Duodenal mucosa (tissue), 2 donors: ENCODE measurements at regions not wholly inside any gene's neighbourhood (a gene's known extent, or its start where the extent isn't known, plus 50 kb on each side); places are given as distances from the start of the nearest gene placed in this dataset.

Source experiments
- H3K27ac ChIP-seq: one replicate; pipeline ENCODE4 v1.7.0; 2013; ENCODE audit warnings: low read depth, low read length
- H3K27me3 ChIP-seq, 2 donors: one replicate each; pipeline ENCODE4 v1.7.0; 2013; ENCODE audit warnings: low read length in 2 of 2, control low read depth in 1 of 2; ENCODE audit not compliant: insufficient read depth in 2 of 2, control insufficient read depth in 1 of 2
- H3K36me3 ChIP-seq, 2 donors: one replicate each; pipeline ENCODE4 v1.7.0; 2013; ENCODE audit warnings: low read length in 2 of 2, control low read depth in 1 of 2; ENCODE audit not compliant: insufficient read depth in 2 of 2, control insufficient read depth in 1 of 2
- H3K4me1 ChIP-seq, 2 donors: one replicate each; pipeline ENCODE4 v1.7.0; 2013; ENCODE audit warnings: low read length in 2 of 2, control low read depth in 1 of 2; ENCODE audit not compliant: insufficient read depth in 2 of 2, control insufficient read depth in 1 of 2
- H3K4me3 ChIP-seq, 2 donors: one replicate each; pipeline ENCODE4 v1.7.0; 2013; ENCODE audit warnings: low read length in 2 of 2, low read depth in 1 of 2
- H3K9ac ChIP-seq, 2 donors: one replicate each; pipeline ENCODE4 v1.7.0; 2013; ENCODE audit warnings: low read length in 2 of 2, low read depth in 1 of 2
- H3K9me3 ChIP-seq, 2 donors: one replicate each; pipeline ENCODE4 v1.7.0; 2013; ENCODE audit warnings: low read length in 2 of 2, control low read depth in 1 of 2; ENCODE audit not compliant: control insufficient read depth in 1 of 2

GRCh38 chr5:121516997-121517396 is 334.7 kb upstream of the FTMT start:
- Histone ChIP-seq H3K27me3 (no peaks in the 10 kb centered on the region), H3K4me1 (no peaks in the 10 kb centered on the region), H3K9ac (no peak overlapping the region), H3K27ac (no peak overlapping the region), H3K36me3 (no peaks in the 10 kb centered on the region), H3K9me3 (no peaks in the 10 kb centered on the region), H3K4me3 (no peak overlapping the region)

DNA sequence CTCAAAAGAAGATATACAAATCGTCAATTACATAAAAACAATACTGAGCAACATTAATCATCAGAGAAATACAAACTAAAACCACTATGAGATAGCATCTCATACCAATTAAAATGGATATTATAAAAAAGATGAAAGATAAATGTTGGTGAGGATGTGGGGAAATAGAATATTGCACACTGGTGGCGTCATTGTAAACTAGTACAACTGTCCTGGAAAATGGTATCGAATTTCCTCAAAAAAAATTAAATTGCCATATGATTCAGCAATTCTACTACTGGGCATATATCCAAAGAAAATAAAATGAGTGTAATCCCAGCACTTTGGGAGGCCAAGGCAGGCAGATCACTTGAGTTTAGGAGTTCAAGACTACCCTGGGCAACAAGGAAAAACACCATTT is 326.0 kb upstream of the FTMT start:
- Histone ChIP-seq H3K9ac (no peak overlapping the region), H3K36me3 (no peaks in the 10 kb centered on the region), H3K9me3 (peaks cover 0 to 5% of the 10 kb centered on the region in 2 donors), H3K27me3 (no peaks in the 10 kb centered on the region), H3K4me1 (no peaks in the 10 kb centered on the region), H3K27ac (no peak overlapping the region), H3K4me3 (no peak overlapping the region)

DNA sequence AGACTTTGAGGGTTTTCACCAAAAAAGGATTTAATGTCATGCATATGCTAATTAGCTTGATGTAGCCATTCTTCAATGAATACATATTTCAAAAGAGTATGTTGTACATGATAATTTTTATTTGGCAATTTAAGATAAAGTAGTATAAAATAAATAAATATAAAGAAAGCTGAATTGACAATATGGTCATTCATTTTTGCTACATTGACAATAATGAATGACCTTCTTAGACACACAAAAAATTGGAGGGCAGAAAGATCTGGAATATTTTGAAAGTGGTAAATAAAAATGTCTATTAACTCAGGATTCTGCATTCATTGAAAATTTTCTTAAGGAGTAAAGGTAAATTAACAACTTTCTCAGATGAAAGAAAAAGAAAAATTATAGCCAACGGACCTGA is 324.8 kb upstream of the FTMT start:
- Histone ChIP-seq H3K27me3 (no peaks in the 10 kb centered on the region), H3K36me3 (no peaks in the 10 kb centered on the region), H3K4me3 (no peak overlapping the region), H3K4me1 (no peaks in the 10 kb centered on the region), H3K9me3 (peaks cover 0 to 5% of the 10 kb centered on the region in 2 donors), H3K9ac (no peak overlapping the region), H3K27ac (no peak overlapping the region)

- Histone ChIP-seq H3K4me3 (no peak overlapping the region), H3K27me3 (no peaks in the 10 kb centered on the region), H3K4me1 (no peaks in the 10 kb centered on the region), H3K9ac (no peak overlapping the region), H3K27ac (no peak overlapping the region), H3K9me3 (no peaks in the 10 kb centered on the region), H3K36me3 (no peaks in the 10 kb centered on the region)
Measured at GRCh38 chr5:121533814-121534213, 317.9 kb upstream of the FTMT start.

- Histone ChIP-seq H3K4me3 (no peak overlapping the region), H3K27ac (no peak overlapping the region), H3K36me3 (no peaks in the 10 kb centered on the region), H3K27me3 (no peaks in the 10 kb centered on the region), H3K9ac (no peak overlapping the region), H3K9me3 (no peaks in the 10 kb centered on the region), H3K4me1 (no peaks in the 10 kb centered on the region)
Measured at GRCh38 chr5:121550989-121551388, 300.7 kb upstream of the FTMT start.

- Histone ChIP-seq H3K4me1 (no peaks in the 10 kb centered on the region), H3K9ac (no peak overlapping the region), H3K36me3 (no peaks in the 10 kb centered on the region), H3K9me3 (peaks cover 0 to 8% of the 10 kb centered on the region in 2 donors), H3K4me3 (no peak overlapping the region), H3K27ac (no peak overlapping the region), H3K27me3 (no peaks in the 10 kb centered on the region)
Measured at GRCh38 chr5:121559832-121560231, 291.9 kb upstream of the FTMT start.

GRCh38 chr5:121572061-121572460 is 279.6 kb upstream of the FTMT start:
- no peak overlapping the region for H3K9ac ChIP-seq
- no peaks in the 10 kb centered on the region for H3K9me3 ChIP-seq
- H3K36me3 ChIP-seq, result no peaks in the 10 kb centered on the region
- H3K27me3 ChIP-seq, result no peaks in the 10 kb centered on the region
- H3K4me3 ChIP-seq, result no peak overlapping the region
- no peak overlapping the region for H3K27ac ChIP-seq
- no peaks in the 10 kb centered on the region for H3K4me1 ChIP-seq

GRCh38 chr5:121573721-121574382 is 277.8 kb upstream of the FTMT start:
- Histone ChIP-seq H3K4me1 (no peaks in the 10 kb centered on the region), H3K4me3 (no peak overlapping the region), H3K9ac (no peak overlapping the region), H3K27ac (no peak overlapping the region), H3K36me3 (no peaks in the 10 kb centered on the region), H3K9me3 (peaks cover 0 to 3% of the 10 kb centered on the region in 2 donors), H3K27me3 (no peaks in the 10 kb centered on the region)

- Histone ChIP-seq H3K9ac (no peak overlapping the region), H3K9me3 (peaks cover 0 to 3% of the 10 kb centered on the region in 2 donors), H3K27me3 (no peaks in the 10 kb centered on the region), H3K4me3 (no peak overlapping the region), H3K4me1 (no peaks in the 10 kb centered on the region), H3K36me3 (no peaks in the 10 kb centered on the region), H3K27ac (no peak overlapping the region)
Measured at GRCh38 chr5:121581588-121581987, 270.1 kb upstream of the FTMT start.

DNA sequence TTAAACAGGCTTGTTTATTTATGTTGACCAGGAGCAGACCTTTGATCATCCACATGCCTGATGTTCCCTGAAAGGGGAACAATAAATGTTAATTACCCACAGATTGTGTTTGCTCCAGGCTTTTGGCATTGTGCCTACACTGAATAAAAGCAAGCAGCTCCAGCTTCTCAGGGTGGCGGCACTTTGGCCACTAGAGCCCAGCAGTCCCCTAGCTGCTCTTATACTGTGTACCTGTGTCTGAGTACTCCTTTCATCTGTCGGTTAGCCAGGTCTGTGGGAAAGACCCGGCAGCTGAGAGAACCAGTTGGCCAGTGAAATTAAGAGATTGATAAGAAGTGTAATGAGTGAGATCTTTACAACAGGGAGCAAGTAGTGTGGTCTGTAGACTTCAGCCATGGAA is 254.8 kb upstream of the FTMT start:
- H3K9ac ChIP-seq, result no peak overlapping the region
- H3K4me3 ChIP-seq, result no peak overlapping the region
- no peaks in the 10 kb centered on the region for H3K36me3 ChIP-seq
- no peak overlapping the region for H3K27ac ChIP-seq
- H3K4me1 ChIP-seq, result no peaks in the 10 kb centered on the region
- H3K27me3 ChIP-seq, result no peaks in the 10 kb centered on the region
- peaks cover 3 to 5% of the 10 kb centered on the region in 2 donors for H3K9me3 ChIP-seq

DNA sequence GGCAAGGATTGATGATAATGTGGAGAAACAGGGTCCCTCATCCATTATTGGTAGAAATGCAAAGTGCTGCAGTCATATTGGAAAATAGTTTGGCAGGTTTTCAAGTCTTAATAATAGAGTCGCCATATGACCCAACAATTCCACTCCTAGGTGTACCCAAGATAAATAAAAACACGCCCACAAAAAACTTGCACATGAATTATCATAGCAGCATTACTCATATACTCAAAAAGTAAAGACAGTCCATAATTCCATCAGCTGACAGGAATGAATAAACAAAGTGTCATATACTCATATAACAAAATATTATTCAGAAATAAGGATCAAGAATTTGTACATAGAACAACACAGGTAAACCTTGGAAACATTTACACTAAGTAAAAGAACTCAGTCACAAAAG is 242.9 kb upstream of the FTMT start:
- H3K9me3 ChIP-seq, result peaks cover 0 to 3% of the 10 kb centered on the region in 2 donors
- H3K4me3 ChIP-seq, result no peak overlapping the region
- H3K27me3 ChIP-seq, result no peaks in the 10 kb centered on the region
- H3K36me3 ChIP-seq, result no peaks in the 10 kb centered on the region
- H3K9ac ChIP-seq, result no peak overlapping the region
- no peak overlapping the region for H3K27ac ChIP-seq
- no peaks in the 10 kb centered on the region for H3K4me1 ChIP-seq
